DOHH2 (cell line): ENCODE measurements at regions not wholly inside any gene's neighbourhood (a gene's known extent, or its start where the extent isn't known, plus 50 kb on each side); places are given as distances from the start of the nearest gene placed in this dataset.

Experiments
- CTCF ChIP-seq: fragments of 200-600 bp; sonication (generic); IDR thresholded peaks from one replicate; pipeline ENCODE4 v1.5.1; 2014; ENCODE audit warnings: antibody characterized with exemption, mild to moderate bottlenecking, low read depth, low read length; ENCODE audit not compliant: poor library complexity, severe bottlenecking
- EZH2phosphoT487 ChIP-seq: fragments of 200-600 bp; sonication (generic); IDR thresholded peaks from 2 replicates; pipeline ENCODE4 v1.6.1; 2017; ENCODE audit warnings: borderline replicate concordance, mild to moderate bottlenecking, antibody characterized with exemption, low read length, moderate library complexity, mixed read lengths

GRCh38 chr3:107877936-107878335, 212.9 kb downstream of the CD47 start:
- TF ChIP-seq CTCF (no peak), EZH2phosphoT487 (no peak)
